ENCODE measurements at regions not wholly inside any gene's neighbourhood (a gene's known extent, or its start where the extent isn't known, plus 50 kb on each side); places are given as distances from the start of the nearest gene placed in this dataset.

GRCh38 chr5:96602776-96603175 lies 59.4 kb upstream of the CAST start:
- H3K27ac ChIP-seq = no peak overlapping the region
- H3K9me2 ChIP-seq (replicated peaks; ENCODE audit: insufficient read depth) = no peaks in the 10 kb centered on the region
- H3K36me3 ChIP-seq (replicated peaks; ENCODE audit: insufficient read depth, low read depth) = no peaks in the 10 kb centered on the region
- TF ChIP-seq EZH2 (IDR thresholded peaks at IDR 0.05; ENCODE audit: borderline replicate concordance) (no peak), EZH2phosphoT487 (IDR thresholded peaks at IDR 0.05; ENCODE audit: low read depth, severe bottlenecking, unreplicated experiment) (no peak), CTCF (IDR thresholded peaks at IDR 0.05; ENCODE audit: poor library complexity) (no peak)
- H3K79me2 ChIP-seq = no peaks in the 10 kb centered on the region
- no peaks in the 10 kb centered on the region for H3K4me1 ChIP-seq (ENCODE audit: insufficient read depth)
- no peak overlapping the region for H3K4me3 ChIP-seq
- H4K20me1 ChIP-seq (ENCODE audit: insufficient read depth, poor library complexity, severe bottlenecking) = no peaks in the 10 kb centered on the region
- H3K27me3 ChIP-seq = peaks cover 3% of the 10 kb centered on the region
- no peak for DNase-seq (ENCODE audit: low spot score)
- no peaks in the 10 kb centered on the region for H3K9me3 ChIP-seq (ENCODE audit: low read depth)
- H3K4me2 ChIP-seq = no peak overlapping the region
- WGBS (ENCODE audit: low lambda C conversion rate, missing lambda C conversion rate) = 93% methylated on average over 4 of the region's 4 CpGs
- H2AFZ ChIP-seq = no peak overlapping the region

- Histone ChIP-seq H3K4me2 (no peak overlapping the region), H3K4me3 (no peak overlapping the region), H3K9me2 (replicated peaks; ENCODE audit: insufficient read depth) (no peaks in the 10 kb centered on the region), H3K79me2 (no peaks in the 10 kb centered on the region), H2AFZ (no peak overlapping the region), H4K20me1 (ENCODE audit: insufficient read depth, poor library complexity, severe bottlenecking) (no peaks in the 10 kb centered on the region), H3K27me3 (peaks cover 3% of the 10 kb centered on the region), H3K27ac (no peak overlapping the region), H3K9me3 (ENCODE audit: low read depth) (no peaks in the 10 kb centered on the region), H3K36me3 (replicated peaks; ENCODE audit: insufficient read depth, low read depth) (no peaks in the 10 kb centered on the region), H3K4me1 (ENCODE audit: insufficient read depth) (no peaks in the 10 kb centered on the region)
- no peak for DNase-seq (ENCODE audit: low spot score)
- 44% methylated on average over 1 of the region's 1 CpG for WGBS (ENCODE audit: low lambda C conversion rate, missing lambda C conversion rate)
- no peak for TF ChIP-seq EZH2phosphoT487 (IDR thresholded peaks at IDR 0.05; ENCODE audit: low read depth, severe bottlenecking, unreplicated experiment)
Observed at GRCh38 chr5:96605144-96605837, 56.9 kb upstream of the CAST start.

- H3K4me1 ChIP-seq (ENCODE audit: insufficient read depth) = no peaks in the 10 kb centered on the region
- no peaks in the 10 kb centered on the region for H3K27me3 ChIP-seq
- no peaks in the 10 kb centered on the region for H4K20me1 ChIP-seq (ENCODE audit: insufficient read depth, poor library complexity, severe bottlenecking)
- no peaks in the 10 kb centered on the region for H3K36me3 ChIP-seq (replicated peaks; ENCODE audit: insufficient read depth, low read depth)
- TF ChIP-seq CTCF (IDR thresholded peaks at IDR 0.05; ENCODE audit: poor library complexity) (no peak), EZH2 (IDR thresholded peaks at IDR 0.05; ENCODE audit: borderline replicate concordance) (no peak), EZH2phosphoT487 (IDR thresholded peaks at IDR 0.05; ENCODE audit: low read depth, severe bottlenecking, unreplicated experiment) (no peak)
- no peaks in the 10 kb centered on the region for H3K9me2 ChIP-seq (replicated peaks; ENCODE audit: insufficient read depth)
- no peak overlapping the region for H3K4me2 ChIP-seq
- no peak for DNase-seq (ENCODE audit: low spot score)
- H3K79me2 ChIP-seq = no peaks in the 10 kb centered on the region
- no peak overlapping the region for H3K4me3 ChIP-seq
- H2AFZ ChIP-seq = no peak overlapping the region
- H3K9me3 ChIP-seq (ENCODE audit: low read depth) = no peaks in the 10 kb centered on the region
- WGBS (ENCODE audit: low lambda C conversion rate, missing lambda C conversion rate) = 81% methylated on average over 1 of the region's 1 CpG
- no peak overlapping the region for H3K27ac ChIP-seq
Observed at GRCh38 chr5:96609369-96609768, 52.8 kb upstream of the CAST start.

- Histone ChIP-seq H3K9me3 (ENCODE audit: low read depth) (no peaks in the 10 kb centered on the region), H4K20me1 (ENCODE audit: insufficient read depth, poor library complexity, severe bottlenecking) (no peaks in the 10 kb centered on the region), H3K36me3 (replicated peaks; ENCODE audit: insufficient read depth, low read depth) (no peaks in the 10 kb centered on the region), H2AFZ (no peak overlapping the region), H3K27me3 (no peaks in the 10 kb centered on the region), H3K4me1 (ENCODE audit: insufficient read depth) (no peaks in the 10 kb centered on the region), H3K4me2 (no peak overlapping the region), H3K4me3 (no peak overlapping the region), H3K79me2 (no peaks in the 10 kb centered on the region), H3K27ac (no peak overlapping the region), H3K9me2 (replicated peaks; ENCODE audit: insufficient read depth) (no peaks in the 10 kb centered on the region)
- no peak for DNase-seq (ENCODE audit: low spot score)
- 86% methylated on average over 4 of the region's 4 CpGs for WGBS (ENCODE audit: low lambda C conversion rate, missing lambda C conversion rate)
- TF ChIP-seq EZH2phosphoT487 (IDR thresholded peaks at IDR 0.05; ENCODE audit: low read depth, severe bottlenecking, unreplicated experiment) = no peak
- no peak for TF ChIP-seq EZH2 (IDR thresholded peaks at IDR 0.05; ENCODE audit: borderline replicate concordance)
- no peak for TF ChIP-seq CTCF (IDR thresholded peaks at IDR 0.05; ENCODE audit: poor library complexity)
Observed at GRCh38 chr5:96610747-96611146, 51.4 kb upstream of the CAST start.
